ENCODE measurements at regions not wholly inside any gene's neighbourhood (a gene's known extent, or its start where the extent isn't known, plus 50 kb on each side); places are given as distances from the start of the nearest gene placed in this dataset.

GRCh38 chr10:10873289-10873688, 144.4 kb upstream of the CELF2 start:
- no peak for DNase-seq (ENCODE audit: low read depth, low spot score)

DNA sequence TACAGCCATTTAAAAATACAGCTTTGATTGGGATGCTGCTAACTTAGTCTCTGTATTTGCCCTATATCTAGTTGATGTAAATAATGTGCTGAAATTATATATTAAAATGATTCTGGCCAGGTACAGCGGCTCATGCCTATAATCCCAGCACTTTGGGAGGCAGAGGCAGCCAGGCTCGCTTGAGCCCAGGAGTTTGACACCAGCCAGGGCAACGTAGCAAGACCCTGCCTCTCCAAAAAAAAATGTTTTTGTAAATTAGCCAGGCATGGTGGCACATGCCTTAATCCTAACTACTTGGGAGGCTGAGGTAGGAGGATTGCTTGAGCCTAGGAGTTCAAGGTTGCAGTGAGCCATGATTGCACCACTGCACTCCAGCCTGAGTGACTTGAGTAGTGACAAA, 143.8 kb upstream of the CELF2 start:
- DNase-seq (ENCODE audit: low read depth, low spot score) = no peak

GRCh38 chr10:10878963-10879362, 138.7 kb upstream of the CELF2 start:
- DNase-seq (ENCODE audit: low read depth, low spot score) = no peak

- no peak for DNase-seq (ENCODE audit: low read depth, low spot score)
Observed at GRCh38 chr10:10881117-10881813, 136.4 kb upstream of the CELF2 start.

GRCh38 chr10:10883737-10884136, 133.9 kb upstream of the CELF2 start:
- DNase-seq (ENCODE audit: low read depth, low spot score) = no peak

DNA sequence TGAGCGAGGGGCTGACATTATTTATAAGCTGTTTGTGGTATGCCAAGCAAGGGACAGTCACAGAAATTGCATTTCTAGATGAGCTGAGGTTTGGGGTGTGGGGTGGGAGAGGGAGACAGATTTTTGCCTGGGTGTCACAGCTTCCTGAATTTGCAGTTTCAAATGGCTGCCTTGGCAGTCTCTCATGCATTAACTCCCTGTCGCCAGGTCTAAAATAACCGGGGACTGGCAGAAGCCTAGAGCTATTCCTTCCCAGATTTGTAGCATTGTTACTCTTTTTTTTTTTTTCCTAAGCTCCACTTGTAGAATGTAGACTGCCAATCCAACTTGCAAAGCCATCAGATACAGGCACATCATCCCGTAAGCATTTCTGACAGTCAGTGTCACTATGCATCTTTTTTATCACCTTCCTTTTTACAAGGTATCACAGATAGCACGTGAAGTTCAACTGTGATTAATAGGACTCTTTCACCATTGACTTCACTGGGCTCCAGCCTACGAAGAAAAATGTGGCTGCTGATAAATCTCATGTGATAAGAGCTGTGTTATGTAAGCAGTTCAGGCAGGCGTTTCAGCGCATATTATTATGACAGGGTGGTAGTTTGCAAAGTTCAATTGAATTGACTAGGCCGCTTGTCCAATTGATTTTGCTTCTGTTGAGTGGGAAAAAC, 130.7 kb upstream of the CELF2 start:
- DNase-seq (ENCODE audit: low read depth, low spot score) = no peak

- peak; percentile 36 for DNase-seq (ENCODE audit: low read depth, low spot score)
Observed at GRCh38 chr10:10891124-10892082, 126.3 kb upstream of the CELF2 start.

GRCh38 chr10:10892290-10892875, 125.3 kb upstream of the CELF2 start:
- DNase-seq (ENCODE audit: low read depth, low spot score) = no peak

GRCh38 chr10:10897400-10897799, 120.3 kb upstream of the CELF2 start:
- no peak for DNase-seq (ENCODE audit: low read depth, low spot score)

DNA sequence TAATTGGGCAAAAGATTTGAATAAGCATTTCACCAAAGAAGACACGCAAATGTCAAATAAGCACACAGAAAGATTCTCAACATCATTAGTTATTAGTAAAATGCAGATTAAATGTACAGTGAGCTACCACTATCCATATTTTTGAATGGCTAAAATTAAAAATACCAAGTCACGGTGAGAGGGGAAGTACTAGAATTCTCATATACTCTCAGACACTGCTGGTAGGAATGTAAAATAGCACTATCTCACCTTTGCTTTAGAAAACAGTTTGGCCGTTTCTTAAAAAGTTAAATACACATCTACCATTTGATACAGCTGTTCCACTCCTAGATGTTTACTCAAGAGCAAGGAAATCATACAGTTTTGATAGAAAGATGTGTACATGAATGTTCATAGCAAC, 115.8 kb upstream of the CELF2 start:
- DNase-seq (ENCODE audit: low read depth, low spot score) = no peak

DNA sequence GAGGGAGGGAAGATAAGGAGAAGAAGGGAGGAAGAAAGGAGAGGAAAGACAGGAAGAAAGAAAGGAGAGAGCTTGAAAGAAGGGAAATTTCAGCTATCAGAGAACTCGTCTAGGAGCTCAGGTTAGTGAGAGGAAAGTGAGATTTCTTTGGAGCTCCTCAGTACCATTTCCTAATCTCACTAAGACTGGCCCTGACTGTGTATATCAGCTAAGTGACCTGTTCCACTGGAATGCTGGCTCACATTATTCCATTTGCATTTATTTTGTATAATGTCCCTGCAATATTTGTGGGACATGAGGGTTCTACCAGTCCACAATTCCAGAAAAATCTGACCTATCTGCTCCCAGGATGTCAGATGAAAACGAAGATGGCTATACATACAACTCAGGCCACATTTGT, 114.7 kb upstream of the CELF2 start:
- no peak for DNase-seq (ENCODE audit: low read depth, low spot score)

DNA sequence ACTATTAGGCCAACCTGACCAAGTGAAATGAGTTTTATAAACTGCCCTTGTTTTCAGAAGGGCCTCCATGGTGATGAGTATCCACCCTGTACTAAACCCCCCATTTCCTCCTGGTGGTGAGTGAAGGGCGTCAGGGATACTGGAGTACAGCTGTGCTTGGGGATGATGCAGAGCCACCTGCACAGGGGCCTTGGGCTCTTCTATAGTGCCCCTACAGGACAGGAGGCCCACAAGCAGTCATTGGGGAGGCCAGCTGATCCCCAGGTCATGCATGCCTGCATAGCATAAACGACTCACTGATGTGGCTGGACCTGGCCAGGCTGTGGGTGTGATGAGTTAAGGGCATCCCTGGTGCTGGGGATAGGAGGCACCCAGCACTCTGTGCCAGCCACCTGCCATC, 114.1 kb upstream of the CELF2 start:
- DNase-seq (ENCODE audit: low read depth, low spot score) = no peak

- DNase-seq (ENCODE audit: low read depth, low spot score) = no peak
Observed at GRCh38 chr10:10910634-10911033, 107.0 kb upstream of the CELF2 start.

DNA sequence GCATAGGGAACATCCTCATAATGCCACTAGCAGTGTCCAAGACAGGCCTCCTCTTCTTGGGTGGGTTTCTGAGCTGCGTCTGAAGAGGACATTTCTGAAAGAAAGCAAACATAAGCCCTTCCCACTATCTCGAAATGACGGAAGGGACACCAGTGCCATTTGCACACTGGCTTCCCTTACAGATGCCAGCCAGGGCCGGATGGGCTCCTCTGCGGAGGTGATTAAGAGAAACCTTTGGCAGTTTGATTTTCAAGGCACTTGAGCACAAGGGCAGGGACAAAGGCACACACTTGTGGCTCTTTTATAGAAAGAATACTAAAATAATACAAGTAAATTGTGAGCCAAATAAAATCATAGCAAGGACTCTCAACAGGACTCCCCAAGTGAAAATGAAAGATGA, 106.6 kb upstream of the CELF2 start:
- DNase-seq (ENCODE audit: low read depth, low spot score) = no peak

- peak; percentile 94 for DNase-seq (ENCODE audit: low read depth, low spot score)
Observed at GRCh38 chr10:10911471-10911921, 106.2 kb upstream of the CELF2 start.

GRCh38 chr10:10914144-10914543, 103.5 kb upstream of the CELF2 start:
- no peak for DNase-seq (ENCODE audit: low read depth, low spot score)

- no peak for DNase-seq (ENCODE audit: low read depth, low spot score)
Observed at GRCh38 chr10:10915215-10915614, 102.5 kb upstream of the CELF2 start.

GRCh38 chr10:10917031-10917430, 100.6 kb upstream of the CELF2 start:
- no peak for DNase-seq (ENCODE audit: low read depth, low spot score)

DNA sequence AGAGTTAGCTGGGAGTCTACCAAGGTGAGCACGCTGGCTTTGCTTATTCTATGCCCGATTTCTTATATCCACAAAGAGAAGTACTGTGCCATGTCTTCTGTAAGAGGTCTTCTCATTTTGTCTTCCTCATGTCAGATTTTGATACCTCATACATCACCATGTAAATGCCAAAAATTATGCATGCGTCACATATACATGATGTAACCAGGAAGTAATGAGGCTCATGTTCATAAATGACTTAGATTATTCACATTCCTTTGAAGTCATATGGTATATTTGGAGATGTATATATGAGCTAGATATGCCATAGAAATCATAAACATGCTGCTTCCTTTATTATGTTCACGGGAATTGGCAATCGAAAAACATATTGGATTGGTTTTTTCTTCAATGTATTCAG, 97.7 kb upstream of the CELF2 start:
- no peak for DNase-seq (ENCODE audit: low read depth, low spot score)

- no peak for DNase-seq (ENCODE audit: low read depth, low spot score)
Observed at GRCh38 chr10:10921826-10922461, 95.7 kb upstream of the CELF2 start.

- DNase-seq (ENCODE audit: low read depth, low spot score) = no peak
Observed at GRCh38 chr10:10923029-10923651, 94.5 kb upstream of the CELF2 start.
